HepG2 (cell line): ENCODE measurements at regions not wholly inside any gene's neighbourhood (a gene's known extent, or its start where the extent isn't known, plus 50 kb on each side); places are given as distances from the start of the nearest gene placed in this dataset.
A peak's percentile ranks its signal among the peaks of the same experiment; 100 is the strongest.

Source experiments
- AKAP8 ChIP-seq: sonication (generic); formaldehyde crosslinking; IDR thresholded peaks from 2 replicates; pipeline ENCODE4 v1.5.1; 2020; ENCODE audit warnings: mild to moderate bottlenecking, missing genetic modification reagents
- CCDC6 ChIP-seq: sonication (generic); formaldehyde crosslinking; IDR thresholded peaks from 2 replicates; pipeline ENCODE4 v1.8.1; 2022; ENCODE audit warnings: mild to moderate bottlenecking, missing genetic modification reagents, moderate library complexity
- CENPX ChIP-seq: sonication (generic); formaldehyde crosslinking; IDR thresholded peaks from 2 replicates; pipeline ENCODE4 v1.9.0; 2021; ENCODE audit warnings: mild to moderate bottlenecking, missing genetic modification reagents, moderate library complexity
- EEA1 ChIP-seq: sonication (generic); formaldehyde crosslinking; IDR thresholded peaks from 2 replicates; pipeline ENCODE4 v1.5.1; 2020; ENCODE audit warnings: mild to moderate bottlenecking, missing genetic modification reagents, borderline replicate concordance
- GABPA ChIP-seq, 2 experiments: IDR thresholded peaks; 2 replicates each; pipeline ENCODE4 v1.6.1; 2011 to 2016; ENCODE audit warnings: low read depth in 2 of 2, low read length in 1 of 2, missing biosample characterization in 1 of 2, missing genetic modification characterization in 1 of 2
- HNRNPK ChIP-seq: fragments of 200-400 bp; formaldehyde crosslinking; IDR thresholded peaks from 2 replicates; pipeline ENCODE4 v1.6.1; 2018; ENCODE audit warnings: low read length, low read depth, moderate library complexity, mild to moderate bottlenecking; ENCODE audit not compliant: poor library complexity, severe bottlenecking
- KLF16 ChIP-seq, 2 experiments: sonication (generic) in 1 of 2; formaldehyde crosslinking in 1 of 2; IDR thresholded peaks; 2 replicates each; pipeline versions ENCODE4 v1.6.1 to v1.8.0; 2016 to 2023; ENCODE audit warnings: missing genetic modification reagents in 2 of 2, missing compliant biosample characterization in 1 of 2
- MIXL1 ChIP-seq: IDR thresholded peaks from 2 replicates; pipeline ENCODE4 v1.6.1; 2016
- ONECUT2 ChIP-seq: sonication (generic); formaldehyde crosslinking; IDR thresholded peaks from 2 replicates; pipeline ENCODE4 v1.4.0; 2020; ENCODE audit warnings: missing genetic modification reagents
- RBM22 ChIP-seq: fragments of 200-400 bp; formaldehyde crosslinking; optimal IDR thresholded peaks from 2 replicates; pipeline ENCODE3; 2017; ENCODE audit warnings: mild to moderate bottlenecking, low read length, moderate library complexity
- SMAD3 ChIP-seq: sonication (generic); formaldehyde crosslinking; IDR thresholded peaks from 2 replicates; pipeline ENCODE4 v1.4.0; 2020; ENCODE audit warnings: missing genetic modification reagents
- SMYD3 ChIP-seq: sonication (generic); formaldehyde crosslinking; IDR thresholded peaks from 2 replicates; pipeline ENCODE4 v1.8.1; 2023; ENCODE audit warnings: mild to moderate bottlenecking, missing genetic modification reagents
- ZBED4 ChIP-seq: sonication (generic); formaldehyde crosslinking; IDR thresholded peaks from 2 replicates; pipeline ENCODE4 v1.4.0; 2020; ENCODE audit warnings: missing genetic modification reagents, borderline replicate concordance
- ZBTB44 ChIP-seq: sonication (generic); formaldehyde crosslinking; IDR thresholded peaks from 2 replicates; pipeline ENCODE4 v1.4.0; 2020; ENCODE audit warnings: missing genetic modification reagents
- ZFP90 ChIP-seq: sonication (generic); formaldehyde crosslinking; IDR thresholded peaks from 2 replicates; pipeline ENCODE4 v1.8.0; 2022; ENCODE audit warnings: missing genetic modification reagents, mild to moderate bottlenecking, inconsistent platforms, borderline replicate concordance
- ZGPAT ChIP-seq: IDR thresholded peaks from 2 replicates; pipeline ENCODE4 v1.6.1; 2016; ENCODE audit warnings: mild to moderate bottlenecking
- ZNF296 ChIP-seq: sonication (generic); formaldehyde crosslinking; conservative IDR thresholded peaks from 2 replicates; pipeline ENCODE4 v1.5.0; 2020; ENCODE audit warnings: mild to moderate bottlenecking, missing genetic modification reagents
- ZNF446 ChIP-seq: sonication (generic); formaldehyde crosslinking; IDR thresholded peaks from 2 replicates; pipeline ENCODE4 v1.5.0; 2020; ENCODE audit warnings: mild to moderate bottlenecking, missing genetic modification reagents
- ZNF747 ChIP-seq: sonication (generic); formaldehyde crosslinking; IDR thresholded peaks from 2 replicates; pipeline ENCODE4 v1.8.1; 2023; ENCODE audit warnings: missing genetic modification reagents, mild to moderate bottlenecking, borderline replicate concordance
- ZXDC ChIP-seq: sonication (generic); formaldehyde crosslinking; IDR thresholded peaks from 2 replicates; pipeline ENCODE4 v1.5.0; 2020; ENCODE audit warnings: mild to moderate bottlenecking, missing genetic modification reagents

- TF ChIP-seq ZBED4 (CRISPR knock-in tag) = no peak
- no peak for TF ChIP-seq RBM22
- peak; percentile 86 for TF ChIP-seq MIXL1
- TF ChIP-seq CCDC6 (CRISPR knock-in tag) = no peak
- TF ChIP-seq ZFP90 (CRISPR knock-in tag) = no peak
- TF ChIP-seq CENPX (CRISPR knock-in tag) = no peak
- no peak for TF ChIP-seq SMYD3 (CRISPR knock-in tag)
- TF ChIP-seq ZGPAT = peak; percentile 75
- TF ChIP-seq HNRNPK = no peak
- no peak for TF ChIP-seq AKAP8 (CRISPR knock-in tag)
- TF ChIP-seq GABPA (IDR thresholded peaks at IDR 0.05; ENCODE audit: low read depth, low read length) = no peak
- peak; percentile 40; the same call in 1 of the 2 replicates for TF ChIP-seq GABPA (CRISPR knock-in tag; IDR thresholded peaks at IDR 0.05; ENCODE audit: low read depth)
- no peak for TF ChIP-seq SMAD3 (CRISPR knock-in tag)
- TF ChIP-seq ZNF296 (CRISPR knock-in tag) = no peak
- peak in 1 of 2 experiments; percentile 61; a peak in 1 of 4 replicates for TF ChIP-seq KLF16 (CRISPR knock-in tag; IDR thresholded peaks at IDR 0.05)
- TF ChIP-seq EEA1 (CRISPR knock-in tag) = no peak
- TF ChIP-seq ZNF446 (CRISPR knock-in tag) = no peak
- TF ChIP-seq ONECUT2 (CRISPR knock-in tag) = no peak
- no peak for TF ChIP-seq ZNF747 (CRISPR knock-in tag)
- no peak for TF ChIP-seq ZBTB44 (CRISPR knock-in tag)
- TF ChIP-seq ZXDC (CRISPR knock-in tag) = no peak
Measured at GRCh38 chr4:98778206-98778605, 119.8 kb upstream of the TSPAN5 start (continued).
